GM19023 (cell line): ENCODE measurements at regions not wholly inside any gene's neighbourhood (a gene's known extent, or its start where the extent isn't known, plus 50 kb on each side); places are given as distances from the start of the nearest gene placed in this dataset.

Source experiments
- ATAC-seq: cut with Tn5 transposase; IDR thresholded peaks from one replicate; pipeline ENCODE4 v1.9.1; 2021; ENCODE audit warnings: mild to moderate bottlenecking, moderate library complexity; ENCODE audit not compliant: unreplicated experiment

DNA sequence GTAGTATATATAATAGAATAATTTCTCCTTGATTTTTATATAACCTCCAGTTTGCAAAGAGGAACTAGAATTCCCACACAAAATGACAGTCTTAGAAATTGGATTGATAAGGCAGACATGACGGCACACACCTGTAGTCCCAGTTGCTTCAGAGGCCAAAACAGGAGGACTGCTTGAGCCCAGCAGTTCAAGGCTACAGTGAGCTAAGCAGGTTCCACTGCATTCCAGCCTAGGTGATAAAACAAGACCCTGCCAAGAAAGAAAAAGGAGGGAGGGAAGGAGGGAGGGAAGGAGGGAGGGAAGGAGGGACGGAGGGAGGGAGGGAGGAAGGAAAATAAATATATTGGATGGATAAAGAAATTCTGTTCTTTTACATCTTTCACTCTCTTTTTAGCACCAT, 77.6 kb upstream of the SASH1 start:
- no peak for ATAC-seq

DNA sequence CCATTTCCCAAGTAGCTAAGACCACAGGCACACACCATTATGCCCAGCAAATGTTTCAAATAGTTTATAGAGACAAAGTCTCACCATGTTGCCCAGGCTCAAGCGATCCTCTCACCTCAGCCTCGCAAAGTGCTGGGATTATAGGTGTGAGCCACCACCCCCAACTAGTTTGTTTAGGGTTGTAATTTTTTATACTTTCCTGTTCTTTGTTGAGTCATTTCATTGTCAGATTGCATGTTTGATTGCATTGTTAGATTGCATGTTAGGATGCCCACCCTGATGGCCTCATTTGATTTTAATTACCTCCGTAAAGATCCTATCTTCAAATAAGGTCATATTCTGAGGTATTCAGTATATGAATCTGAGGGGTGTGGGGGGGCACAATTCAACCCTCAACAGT, 73.3 kb upstream of the SASH1 start:
- no peak for ATAC-seq

DNA sequence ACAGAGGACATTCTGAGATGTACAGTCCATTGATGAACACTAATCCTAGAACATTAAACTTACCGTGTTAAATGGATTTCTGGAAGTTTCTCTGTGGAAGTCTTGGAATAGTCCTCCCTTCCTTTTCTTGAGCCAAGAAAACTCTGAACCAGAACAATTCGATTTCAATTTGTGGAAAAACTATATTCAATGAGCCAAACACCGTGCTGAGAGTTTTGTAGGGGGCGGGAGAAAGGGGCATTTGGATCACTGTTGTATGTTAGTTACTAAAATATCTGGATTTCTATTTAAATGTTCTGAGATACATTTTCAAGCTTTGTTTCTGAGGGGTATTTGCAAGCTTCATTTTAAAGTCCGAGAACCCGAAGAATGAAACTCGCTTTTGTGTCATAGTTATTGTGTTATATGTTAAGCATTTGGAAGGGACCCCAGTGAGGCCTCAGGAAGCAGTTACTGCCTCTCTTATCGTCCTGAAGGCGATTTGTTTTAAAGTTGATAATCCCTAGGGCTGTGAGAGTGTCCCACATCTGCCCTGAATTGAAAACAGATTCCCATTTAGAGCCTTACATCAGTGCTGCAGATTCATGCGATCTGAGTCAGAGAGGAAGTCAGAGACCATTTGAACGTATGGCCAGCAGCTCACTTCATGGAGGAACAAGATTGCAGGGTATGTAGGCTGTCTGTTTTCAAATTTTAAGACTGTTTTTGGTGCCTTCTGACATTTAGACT, 70.8 kb upstream of the SASH1 start:
- ATAC-seq: no peak

DNA sequence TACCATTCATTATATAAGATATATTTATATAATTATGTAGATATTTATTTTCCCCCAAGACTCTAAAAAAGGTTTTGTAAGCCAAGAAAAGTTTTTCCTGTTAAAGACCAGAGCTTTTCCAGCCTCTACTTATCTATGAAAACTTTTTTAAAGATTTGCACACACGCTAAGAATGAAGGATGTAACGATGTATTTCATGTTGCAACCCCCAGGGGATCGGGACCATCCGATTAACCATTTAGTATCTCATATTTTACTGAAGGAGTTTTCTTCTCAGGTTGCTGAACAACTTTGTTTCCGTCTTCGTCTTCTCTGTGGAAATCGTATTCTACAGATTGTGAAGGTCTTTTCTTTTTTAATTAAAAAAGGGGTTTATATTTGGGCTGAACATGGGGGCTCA, 70.0 kb upstream of the SASH1 start:
- no peak for ATAC-seq

DNA sequence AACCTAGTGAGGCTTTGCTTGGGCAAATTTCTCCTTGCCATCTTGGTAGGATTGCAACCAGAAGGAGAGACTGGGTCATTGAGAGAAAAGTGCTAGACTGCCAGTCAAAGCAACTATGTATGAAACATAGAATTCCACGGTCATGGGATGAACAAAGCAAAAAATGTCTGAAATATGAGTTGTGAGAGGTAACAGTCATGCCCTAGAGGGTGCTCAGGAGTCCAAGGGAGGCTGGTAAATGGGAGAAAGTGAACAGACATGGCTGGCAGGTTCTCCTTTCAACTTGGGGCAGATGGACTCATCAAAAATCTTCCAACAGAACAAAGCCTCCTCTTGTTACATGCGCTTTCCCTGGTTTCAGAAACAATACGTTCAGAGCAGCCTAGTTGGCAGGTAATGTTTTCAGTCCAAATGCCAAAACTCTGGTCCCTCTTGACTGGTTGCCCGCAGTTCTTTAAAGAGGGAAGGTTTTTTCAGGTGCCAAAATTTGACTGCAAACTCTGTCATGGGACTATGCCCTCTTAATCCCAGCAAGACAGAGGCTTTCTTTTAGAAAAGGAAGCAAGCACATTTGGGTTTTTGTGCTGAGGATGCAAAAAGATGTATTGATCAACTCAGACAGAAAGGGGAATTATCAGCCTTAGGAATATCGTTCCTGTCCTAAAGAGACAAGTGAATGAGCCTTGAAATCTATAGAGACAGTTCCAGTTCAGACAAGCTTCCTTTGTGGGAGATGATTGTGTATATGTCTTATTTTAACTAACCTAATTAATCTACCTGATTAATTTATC, 68.5 kb upstream of the SASH1 start:
- no peak for ATAC-seq

DNA sequence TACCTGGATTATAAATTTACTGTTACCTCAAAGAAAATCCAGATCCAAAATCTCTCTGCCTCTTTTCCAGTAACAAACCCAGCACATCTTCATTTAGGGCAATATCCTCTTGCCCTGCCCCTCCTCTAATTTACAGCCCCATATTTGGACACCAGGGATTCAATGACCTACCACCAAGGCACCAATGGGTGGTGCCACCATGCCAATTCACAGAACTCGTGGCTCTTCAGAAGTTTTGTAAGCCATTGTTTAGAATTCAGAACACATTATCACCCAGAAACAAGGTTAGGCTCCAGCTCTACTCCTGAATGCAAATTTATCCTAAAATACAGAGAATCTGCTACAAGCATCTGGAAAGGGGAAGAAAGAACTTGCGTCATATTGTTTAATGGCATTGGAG, 67.8 kb upstream of the SASH1 start:
- ATAC-seq: no peak

DNA sequence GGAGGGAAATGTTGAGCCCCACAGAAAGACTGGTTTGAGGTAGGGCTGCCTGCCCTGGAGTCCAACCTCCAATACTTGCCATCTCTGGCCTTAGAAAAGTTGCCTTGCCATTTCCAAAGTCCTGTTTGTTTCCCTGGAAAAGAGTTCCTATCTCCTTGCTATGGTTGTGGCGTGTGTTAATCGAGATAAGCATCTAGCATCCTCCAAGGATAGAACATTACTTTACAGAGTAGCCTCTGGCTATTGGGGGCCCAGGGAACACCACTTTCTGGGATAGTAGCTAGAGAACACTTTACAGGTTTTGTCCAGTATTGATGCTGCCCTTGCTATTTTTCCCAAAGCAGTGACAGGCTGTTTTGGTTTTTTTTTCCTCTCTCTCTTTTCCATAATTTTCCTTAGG, 57.4 kb upstream of the SASH1 start:
- ATAC-seq: no peak

DNA sequence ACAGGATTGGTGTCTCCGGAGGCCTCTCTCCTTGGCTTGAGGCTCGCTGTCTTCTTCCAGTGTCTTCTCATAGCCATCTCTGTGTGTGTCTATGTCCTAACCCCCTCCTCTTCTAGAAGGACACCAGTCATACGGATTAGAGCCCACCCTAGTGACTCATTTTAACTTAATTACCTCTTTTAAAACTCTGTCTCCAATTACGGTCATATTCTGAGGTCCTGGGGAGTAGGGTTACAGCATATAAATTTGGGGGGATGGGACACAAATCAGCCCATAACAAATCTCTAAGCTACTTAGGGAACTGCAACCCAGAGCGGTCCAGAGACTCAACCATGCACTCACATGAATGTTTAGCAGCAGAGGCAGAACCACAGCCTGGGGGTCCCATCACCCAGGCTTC, 56.1 kb upstream of the SASH1 start:
- no peak for ATAC-seq

DNA sequence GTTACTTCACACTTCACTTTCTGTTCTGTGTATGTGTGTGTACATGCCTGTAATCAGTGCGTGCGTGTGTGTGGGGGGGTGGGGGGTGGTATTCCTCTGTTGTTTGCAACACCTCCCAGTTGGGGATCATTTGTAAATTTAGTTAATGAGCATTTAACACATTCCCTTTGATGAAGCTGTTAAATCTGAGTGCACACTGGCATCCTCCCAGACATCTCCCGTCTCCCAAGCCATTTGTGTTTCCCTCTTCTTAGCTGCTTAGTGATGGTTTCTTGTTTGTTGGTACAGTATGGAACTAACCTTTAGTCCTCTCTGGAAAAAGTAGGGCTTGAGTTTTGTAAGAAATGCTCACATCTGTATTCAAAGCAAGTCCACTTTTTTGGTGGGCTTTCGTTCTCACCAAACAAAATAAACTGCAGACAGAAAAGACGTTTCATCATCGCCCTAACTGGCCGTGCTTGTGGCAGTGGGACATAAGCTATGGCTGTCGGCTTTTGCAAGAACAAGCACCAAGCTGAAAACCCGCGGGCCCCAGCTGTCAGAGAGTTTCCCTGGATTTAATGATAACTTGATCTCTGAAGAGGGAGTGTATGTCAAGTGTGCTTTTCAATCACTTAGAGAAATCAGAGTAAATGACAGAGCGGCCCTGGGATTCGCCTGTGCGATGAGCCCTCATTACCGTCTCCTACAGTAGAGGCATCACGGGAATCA, 54.9 kb upstream of the SASH1 start:
- no peak for ATAC-seq

DNA sequence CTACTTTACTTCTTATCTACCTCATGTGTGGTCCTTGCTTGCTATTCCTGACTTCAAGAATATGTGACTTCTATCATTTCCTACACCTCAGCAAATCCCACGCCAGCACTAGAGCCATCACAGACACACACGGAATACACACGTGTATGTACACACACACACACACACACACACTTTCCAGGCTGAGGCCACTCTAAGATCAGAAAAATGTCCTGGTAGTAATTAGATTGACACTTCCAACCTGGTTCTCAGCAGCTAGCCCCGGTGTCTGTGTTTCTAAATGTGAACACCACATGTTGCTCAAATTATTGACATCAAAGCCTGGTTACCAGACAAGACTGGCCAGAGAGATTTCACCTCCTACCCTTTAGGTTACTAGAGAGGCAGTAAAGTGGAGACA, 54.1 kb upstream of the SASH1 start:
- ATAC-seq: no peak

DNA sequence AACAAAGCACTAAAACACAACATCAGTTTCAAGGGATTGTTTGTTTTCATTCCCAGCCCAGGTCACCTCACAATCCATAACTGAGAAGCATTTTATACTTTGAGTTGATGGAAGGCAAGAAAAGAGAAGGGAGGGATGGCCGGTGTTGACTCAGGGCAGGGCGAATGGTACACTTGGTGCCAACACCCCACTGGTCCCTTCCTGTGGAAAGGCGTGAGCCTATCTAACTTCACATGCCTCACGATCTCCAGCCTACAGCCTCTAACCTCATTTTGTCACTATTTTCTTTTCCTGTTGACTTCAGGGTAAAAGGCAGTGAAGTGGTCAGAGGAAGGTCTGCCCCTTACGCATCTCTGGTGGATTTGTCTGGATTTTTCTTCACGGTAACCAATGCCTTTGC, 53.5 kb upstream of the SASH1 start:
- ATAC-seq: no peak

DNA sequence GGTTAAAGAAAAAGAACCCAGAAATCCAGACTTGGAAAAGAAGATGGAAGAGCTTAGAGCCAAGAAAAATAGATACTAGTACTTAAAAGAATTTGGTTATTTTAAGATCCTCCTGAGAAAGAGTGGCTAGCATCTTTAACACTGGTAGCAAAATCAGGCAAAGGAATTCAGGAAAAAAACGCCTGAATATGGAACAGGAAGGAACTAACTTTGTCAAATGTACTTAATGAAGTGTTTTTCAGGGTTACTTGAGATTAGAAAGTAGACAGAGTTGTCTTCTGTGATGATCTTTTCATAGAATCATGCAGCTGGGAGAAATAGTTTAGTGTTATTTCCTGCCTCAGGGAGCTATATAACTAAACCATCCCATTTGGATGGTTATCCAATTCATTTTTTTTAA, 50.8 kb upstream of the SASH1 start:
- ATAC-seq: no peak
